GM20431 (cell line): ENCODE measurements at regions not wholly inside any gene's neighbourhood (a gene's known extent, or its start where the extent isn't known, plus 50 kb on each side); places are given as distances from the start of the nearest gene placed in this dataset.

ENCODE experiments used
- in situ Hi-C: fragments of 300-500 bp; cut with MseI, MboI; formaldehyde crosslinking; loops from one replicate; pipeline ENCODE4 v1.15.0; 2020; ENCODE audit warnings: low sequenced_read_pairs; ENCODE audit not compliant: unreplicated experiment

DNA sequence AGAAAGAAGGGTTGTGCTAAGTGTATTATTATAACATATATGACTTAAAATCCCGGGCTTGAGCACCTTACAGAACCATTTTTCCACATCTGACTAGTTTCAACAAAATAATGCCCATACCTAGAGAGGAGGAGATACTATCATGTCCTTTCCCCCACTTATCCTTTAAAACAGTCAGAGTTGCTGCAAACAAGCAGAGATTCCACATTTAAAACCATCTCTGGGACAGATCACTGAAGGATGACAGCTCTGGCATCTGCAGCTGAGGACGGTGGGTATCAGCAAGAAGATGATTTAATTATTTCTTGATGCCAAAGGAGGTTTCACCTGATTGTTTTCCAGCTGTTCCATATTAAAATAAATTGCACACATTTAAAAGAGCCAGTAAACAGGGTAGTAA, 328.0 kb upstream of the TMTC1 start:
- in situ Hi-C loops = no loop called here

DNA sequence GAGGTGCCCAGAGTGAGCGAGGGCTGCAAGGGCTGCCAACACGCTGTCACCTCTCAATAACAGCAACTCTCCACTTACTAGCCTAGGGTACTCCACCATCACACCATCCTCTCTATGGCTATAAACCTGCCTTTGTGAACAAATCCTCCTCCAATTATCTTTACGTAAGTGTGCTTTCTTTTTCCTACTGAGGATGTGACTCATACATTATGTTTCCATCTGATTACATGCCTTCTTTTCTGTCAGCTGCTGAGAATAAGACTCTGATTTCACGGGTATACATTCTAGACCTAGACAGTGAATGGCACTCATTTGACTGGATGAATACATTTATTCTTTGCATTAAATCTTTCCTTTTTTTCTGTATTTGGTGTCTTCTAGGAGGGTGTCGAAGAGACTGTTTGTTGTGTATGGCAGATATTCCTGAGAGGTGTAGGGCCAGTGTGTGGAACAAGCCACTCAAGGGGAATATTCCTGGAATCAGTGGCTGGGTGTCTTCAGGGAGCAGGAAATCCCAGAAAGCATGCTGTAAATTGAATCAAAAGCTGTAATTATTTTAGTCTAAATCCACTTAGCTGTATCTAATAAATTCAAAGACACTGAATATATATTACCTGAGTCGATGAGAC, 327.3 kb upstream of the TMTC1 start:
- in situ Hi-C loops = no loop called here

DNA sequence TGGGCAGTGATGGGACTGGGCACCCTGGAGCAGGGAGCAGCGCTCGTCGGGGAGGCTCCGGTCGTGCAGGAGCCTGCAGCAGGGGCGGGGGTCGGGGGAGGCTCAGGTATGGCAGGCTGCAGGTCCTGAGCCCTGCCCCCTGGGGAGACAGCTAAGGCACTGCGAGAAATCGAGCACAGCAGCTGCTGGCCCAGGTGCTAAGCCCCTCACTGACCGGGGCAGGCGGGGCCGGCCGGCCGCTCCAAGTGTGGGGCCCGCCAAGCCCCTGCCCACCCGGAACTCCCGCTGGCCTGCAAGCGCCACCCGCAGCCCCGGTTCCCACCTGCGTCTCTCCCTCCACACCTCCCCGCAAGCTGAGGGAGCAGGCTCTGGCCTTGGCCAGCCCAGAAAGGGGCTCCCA, 326.8 kb upstream of the TMTC1 start:
- in situ Hi-C loops = no loop called here

DNA sequence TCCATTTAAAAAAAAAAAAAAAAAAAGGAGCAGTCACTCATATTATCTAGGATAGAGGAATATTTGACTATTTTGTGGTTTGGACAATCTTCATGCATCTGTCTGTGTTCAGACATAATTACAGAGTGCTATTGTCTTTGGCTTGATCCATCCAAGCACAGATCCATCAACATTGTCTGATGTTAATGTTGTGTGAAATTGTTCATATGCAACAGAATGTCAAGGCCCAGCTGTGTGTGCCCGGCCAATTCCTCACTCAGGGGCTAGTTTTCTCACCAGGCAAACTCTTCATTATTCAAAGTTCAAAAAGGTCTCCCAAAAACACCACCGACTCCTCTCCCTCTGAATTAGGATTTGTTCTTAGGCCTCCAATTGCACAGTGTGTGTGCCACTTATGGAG, 324.9 kb upstream of the TMTC1 start:
- in situ Hi-C loops = no loop called here

DNA sequence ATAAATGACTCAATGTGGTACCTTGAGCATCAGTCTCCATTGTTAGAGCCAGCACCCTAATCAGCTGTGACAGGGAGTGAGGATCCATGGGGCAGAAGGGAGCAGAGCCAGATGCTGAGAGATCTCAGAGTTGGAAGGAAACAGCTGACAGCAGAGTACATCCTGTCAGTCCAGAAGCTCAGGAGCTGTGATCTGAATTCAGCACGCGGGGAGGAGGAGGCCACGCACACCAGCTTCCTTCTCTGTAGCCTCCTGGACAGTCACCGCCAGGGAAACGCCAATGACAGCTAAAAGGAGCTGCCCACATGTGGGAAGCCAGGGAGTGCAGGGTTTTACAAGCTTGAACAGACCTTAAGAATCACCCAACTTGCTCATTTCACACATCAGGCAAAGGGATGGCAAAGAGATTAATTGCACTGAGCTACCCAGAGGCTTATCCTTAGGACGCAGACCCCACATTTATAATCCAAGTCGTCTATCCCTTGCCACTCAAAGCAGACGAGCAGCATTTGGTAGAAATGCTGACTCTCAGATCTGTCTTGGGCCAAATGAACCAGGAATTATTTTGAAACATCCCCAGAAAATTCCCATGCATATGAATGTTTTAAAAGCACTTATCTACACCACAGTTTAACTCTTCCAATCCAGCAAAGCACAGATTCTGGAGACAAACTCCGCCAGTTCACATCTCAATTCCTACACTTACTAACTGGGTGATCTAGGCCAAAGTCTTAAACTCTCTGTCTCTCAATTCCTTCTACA, 322.6 kb upstream of the TMTC1 start:
- in situ Hi-C loops = no loop called here

DNA sequence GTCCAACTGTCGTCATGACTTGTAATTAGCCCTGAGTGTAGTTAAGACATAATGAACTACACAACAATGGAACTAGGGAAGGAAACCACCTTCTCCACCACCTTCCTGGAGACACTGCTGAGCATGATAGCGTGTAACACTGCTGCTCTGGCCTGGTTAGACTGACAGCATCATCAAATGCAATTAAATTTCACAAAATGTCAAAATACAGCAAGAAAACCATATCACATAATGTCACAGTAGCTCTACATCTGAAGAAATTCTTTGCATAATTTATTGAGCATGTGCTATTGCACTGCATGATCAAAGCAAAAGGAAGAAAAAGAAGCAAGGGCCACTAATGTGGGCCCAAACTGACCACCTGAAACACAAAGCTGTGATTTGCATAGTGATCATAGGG, 321.8 kb upstream of the TMTC1 start:
- in situ Hi-C loops = no loop called here

DNA sequence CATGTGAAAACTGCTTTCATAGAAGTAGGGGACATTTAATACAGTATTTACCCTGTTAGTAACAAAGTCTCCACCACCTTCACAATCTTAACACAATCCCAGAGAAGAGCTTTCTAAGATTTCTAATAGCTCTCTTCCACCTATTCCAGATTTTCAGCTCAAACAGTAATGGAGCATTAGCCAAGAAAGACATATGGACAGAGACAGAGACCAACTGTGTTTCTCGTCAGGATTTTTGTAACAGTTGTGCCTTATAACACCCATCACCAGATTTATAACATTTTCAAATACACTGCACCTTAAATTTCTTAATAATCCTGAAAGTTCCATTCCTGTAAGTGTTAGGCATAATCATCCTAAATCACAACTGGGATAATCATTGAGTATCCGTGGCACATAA, 321.2 kb upstream of the TMTC1 start:
- in situ Hi-C loops = no loop called here

DNA sequence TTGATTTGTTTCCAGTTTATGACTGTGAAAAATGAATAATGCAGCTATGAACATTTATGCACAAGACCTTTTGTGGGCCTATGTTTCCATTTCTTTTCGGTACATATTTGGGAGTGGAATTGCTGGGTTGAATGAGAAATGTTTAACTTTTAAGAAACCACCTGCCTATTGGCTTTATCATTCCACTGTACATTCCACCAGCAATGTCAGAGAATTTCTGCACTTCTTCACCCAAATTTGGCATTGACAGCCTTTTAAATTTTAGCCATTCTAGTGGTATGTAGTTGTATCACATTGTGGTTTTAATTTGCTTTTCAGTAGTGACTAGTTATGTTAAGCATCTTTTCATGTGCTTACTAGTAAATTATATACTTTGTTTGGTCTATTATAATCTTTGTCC, 317.0 kb upstream of the TMTC1 start:
- in situ Hi-C loops = no loop called here

DNA sequence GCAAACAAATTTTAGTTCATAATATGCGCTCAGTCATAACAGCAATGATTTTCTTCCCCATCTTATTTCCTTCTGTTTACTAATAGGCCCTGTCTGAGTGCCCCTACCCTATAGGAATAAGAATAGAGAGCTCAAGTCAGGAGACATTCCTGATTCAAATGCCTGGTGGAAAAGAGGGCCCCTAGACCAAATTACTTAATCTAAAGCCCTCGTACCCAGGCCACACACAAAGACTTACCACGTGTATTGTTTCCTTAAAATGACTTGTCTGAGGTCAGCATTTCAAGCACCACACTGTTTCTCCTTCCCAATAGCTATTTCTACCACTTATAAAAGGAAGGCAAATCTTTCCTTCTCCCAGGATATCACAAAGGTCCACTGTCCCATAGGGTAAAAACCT, 314.9 kb upstream of the TMTC1 start:
- in situ Hi-C loops = no loop called here

DNA sequence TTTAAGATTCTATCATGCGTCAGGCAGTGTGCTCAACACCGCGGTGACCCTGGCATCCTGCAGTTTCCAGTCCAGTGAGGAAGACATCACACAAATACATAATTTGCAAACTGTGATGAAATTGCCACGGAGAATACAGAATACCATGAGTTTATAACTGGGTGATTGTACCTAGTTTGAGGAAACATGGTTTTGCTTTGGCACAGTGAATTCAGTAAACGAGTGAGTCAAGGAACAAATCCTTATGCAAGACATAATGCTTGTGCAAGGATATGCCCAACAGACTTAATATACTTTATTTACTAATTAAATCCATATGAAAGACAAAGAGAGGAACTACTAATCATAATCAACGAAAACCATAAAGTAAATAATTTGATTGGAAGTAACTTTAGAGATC, 311.8 kb upstream of the TMTC1 start:
- in situ Hi-C loops = no loop called here

DNA sequence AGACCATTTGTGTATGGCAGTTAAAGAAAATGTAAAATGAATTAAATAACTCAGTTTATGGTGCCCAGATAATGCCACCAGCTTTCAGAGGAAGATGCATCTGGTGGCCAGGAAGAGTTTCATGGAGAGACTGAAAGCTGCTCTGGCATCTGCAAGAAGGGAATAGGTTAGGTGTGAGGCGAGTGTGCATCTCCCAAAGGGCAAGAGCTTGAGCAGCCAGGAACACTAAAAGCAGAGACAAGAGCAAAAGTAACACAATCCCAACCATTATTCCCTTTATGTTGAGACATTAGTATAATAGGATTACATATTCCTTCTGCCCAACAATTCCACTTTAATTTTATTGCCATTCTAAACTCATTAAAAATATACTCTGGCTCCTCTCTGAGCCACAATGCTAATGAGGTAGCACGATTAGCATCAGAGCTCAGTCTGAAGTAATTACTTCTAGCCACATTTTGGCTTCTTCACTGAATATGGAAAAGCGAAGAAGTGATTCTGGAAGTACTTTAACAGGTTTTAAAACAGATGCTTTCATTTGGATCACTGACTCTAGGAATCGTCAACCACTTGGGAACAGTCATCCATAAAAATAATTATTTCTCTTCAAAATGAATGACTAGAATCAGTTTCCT, 309.4 kb upstream of the TMTC1 start:
- in situ Hi-C loops = no loop called here

DNA sequence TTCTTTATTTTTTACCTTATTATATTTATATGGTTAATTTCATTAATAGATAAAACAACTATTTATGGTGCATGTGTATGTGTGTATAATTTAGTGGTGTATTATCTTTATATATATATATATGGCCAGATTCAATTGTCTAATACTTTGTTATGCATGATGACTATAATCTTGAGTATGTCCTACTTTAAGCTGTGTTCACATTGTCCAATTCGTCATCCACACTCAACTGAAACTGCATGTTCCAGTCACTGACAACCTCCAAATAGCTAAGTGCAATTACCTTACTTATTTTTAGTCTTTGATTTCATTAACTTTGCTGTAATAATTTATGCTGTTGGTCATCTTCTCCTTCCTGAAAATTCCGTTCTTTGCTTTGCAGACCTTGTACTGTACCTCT, 306.5 kb upstream of the TMTC1 start:
- in situ Hi-C loops = no loop called here

DNA sequence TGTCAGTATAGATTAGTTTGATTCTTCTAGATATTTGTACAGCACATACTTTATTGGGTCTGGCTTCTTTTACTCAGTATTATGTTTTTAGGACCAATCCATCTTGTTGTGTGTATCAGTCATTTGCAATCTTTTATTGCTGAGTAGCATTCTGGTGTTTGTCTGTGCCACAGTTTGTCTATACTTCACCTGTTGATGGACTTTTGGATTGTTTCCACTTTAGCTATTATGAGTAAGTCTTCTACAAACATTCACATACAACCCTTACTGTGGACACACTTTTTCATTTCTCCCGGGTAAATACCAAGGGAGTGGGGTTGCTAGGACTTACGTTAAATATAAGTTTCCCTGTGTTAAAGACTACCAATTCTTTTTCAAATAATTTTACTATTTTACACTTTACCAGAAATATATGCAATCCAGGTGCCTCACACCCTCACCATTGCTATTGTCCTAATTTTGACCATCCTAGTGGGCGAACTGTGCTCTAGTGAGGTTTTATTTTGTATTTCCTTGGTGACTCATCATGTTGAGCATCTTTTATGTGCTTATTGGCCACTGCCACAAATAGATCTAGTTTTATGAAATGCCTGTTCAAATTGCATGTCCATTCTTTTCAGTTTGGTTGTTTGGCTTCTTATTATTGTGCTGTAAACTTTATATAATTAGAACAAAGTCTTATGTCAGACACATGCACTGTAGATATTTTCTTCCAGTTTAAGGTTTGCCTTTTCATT, 304.7 kb upstream of the TMTC1 start:
- in situ Hi-C loops = no loop called here

DNA sequence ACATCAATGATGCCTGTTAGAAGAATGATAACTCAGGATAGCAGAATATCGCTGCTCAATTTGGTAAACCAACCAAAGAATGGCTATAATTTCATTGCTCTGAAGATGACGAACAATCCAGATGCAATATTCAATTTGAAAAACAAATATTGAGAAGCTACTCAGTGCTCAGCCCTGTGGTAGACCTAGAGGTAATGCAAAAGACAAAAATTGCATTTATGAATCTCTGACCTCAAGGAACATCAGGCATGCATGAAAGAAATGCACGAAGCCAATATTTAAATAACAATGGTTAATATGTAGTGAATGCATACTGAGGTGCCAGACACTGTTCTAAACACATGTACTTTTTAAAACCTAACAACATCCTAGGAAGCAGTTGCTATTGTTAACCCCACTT, 298.6 kb upstream of the TMTC1 start:
- in situ Hi-C loops = no loop called here

DNA sequence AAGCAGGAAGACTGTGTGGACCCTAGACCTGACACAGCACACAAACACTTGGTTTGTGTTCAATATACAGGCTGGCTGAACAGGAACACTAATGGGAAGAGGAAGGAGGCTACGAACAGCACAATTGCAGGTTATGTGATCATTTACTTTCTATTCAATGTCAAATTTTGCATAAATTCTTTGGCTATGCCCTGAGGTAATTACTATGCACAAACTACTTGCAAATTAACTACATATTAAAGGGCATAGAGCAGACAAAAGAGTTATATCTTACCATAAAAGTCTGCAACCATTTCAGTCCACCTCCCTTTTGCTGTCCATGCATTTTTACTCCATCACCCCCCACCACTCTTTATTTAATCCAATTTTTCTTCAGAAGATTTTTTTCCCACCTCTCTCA, 291.2 kb upstream of the TMTC1 start:
- in situ Hi-C loops = no loop called here

DNA sequence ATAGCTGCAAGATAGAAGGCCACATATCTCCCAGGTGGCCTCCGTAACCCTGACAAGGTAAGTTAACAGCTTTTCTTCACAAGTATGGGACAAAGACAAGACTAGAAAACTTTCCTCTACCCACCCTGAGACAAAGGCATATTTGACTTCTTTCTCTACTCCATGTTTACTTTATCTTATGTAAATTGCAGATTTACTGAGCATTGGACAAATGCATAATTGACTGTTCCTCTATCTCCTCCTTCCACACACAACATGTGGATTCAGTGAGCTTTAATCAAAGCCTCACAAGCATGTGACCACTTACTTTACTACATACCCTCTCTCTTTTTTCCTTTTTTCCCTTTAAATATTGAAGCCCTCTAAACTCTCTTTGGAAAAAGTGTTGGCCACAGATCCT, 289.1 kb upstream of the TMTC1 start:
- in situ Hi-C loops = no loop called here

DNA sequence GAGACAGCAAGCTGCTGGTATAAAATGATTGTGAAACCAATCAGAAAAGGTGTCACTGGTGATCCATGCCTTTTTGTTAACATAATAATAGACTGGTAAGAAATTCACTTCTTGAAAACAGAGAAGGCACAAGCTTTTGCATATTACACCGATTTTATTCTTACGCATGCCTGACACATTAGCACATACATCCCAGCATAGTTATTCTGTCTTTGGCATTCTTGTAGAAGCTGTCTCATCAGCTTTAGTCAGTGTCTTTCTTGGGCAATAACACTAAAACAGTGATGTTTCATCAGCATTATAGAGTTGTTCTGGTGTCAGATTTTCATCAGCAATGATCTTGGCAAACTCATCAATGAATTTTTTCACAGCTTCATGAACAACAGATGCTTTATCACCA, 283.4 kb upstream of the TMTC1 start:
- in situ Hi-C loops = no loop called here

DNA sequence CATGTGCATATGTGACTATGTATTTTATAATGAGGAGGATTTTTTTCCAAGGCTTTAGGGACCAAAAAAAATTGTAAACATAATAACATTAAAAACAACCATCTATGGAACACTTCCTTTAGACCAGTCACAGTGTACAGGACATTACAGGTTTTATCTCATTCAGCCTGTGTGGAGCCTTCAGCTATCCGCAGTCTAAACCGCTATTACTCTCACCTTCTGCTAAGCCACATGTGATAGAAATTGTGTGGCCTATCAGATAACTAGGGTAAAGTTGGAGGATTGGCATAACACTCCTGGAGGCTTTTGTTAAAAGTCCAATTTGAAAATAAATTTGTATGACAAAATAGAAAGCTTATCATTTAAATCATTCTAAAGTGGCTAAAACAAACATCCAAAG, 281.2 kb upstream of the TMTC1 start:
- in situ Hi-C loops = no loop called here

DNA sequence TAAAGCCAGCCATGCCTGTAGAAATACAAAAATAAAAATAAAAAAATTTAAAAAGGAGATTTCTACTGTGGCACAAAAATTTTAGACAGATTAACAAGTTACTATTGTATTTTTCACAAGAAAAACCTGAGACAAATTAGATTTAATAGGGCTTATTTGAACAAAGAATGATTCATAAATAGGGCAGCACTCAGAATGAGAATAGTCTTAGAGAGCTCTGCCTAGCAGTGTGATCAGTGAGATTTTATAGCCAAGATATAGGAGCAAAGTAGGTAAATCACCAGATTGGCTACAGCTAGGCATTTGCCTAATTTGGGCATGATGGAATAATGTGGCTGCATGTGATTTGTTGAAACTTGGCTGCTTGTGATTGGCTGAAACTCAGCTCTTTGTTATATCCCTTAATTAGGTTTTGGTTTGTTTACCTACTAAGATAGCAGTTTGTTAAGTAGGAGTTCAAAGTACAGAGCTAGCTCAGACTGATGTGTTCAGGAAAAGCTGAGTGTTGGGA, 279.7 kb upstream of the TMTC1 start:
- in situ Hi-C loops = no loop called here

DNA sequence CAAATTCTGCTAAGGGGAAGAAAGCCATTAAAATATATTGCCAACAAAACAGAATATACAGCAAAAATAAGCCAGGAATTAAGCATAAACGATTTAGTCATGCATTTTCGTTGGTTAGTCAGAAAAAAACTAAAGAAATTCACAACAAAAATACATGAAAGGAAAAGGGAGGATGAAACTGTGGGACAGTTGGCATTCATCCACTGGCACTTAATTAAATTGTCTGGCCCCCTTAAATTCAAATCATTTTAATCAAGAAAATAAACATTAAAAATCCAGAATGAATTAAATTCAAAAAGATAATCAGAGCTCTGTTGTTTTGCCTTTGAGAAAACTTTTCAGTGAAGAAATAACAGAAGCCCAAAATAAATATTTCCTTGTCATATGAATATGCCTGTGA, 264.6 kb upstream of the TMTC1 start:
- in situ Hi-C loops = no loop called here
